ENCODE measurements at regions not wholly inside any gene's neighbourhood (a gene's known extent, or its start where the extent isn't known, plus 50 kb on each side); places are given as distances from the start of the nearest gene placed in this dataset.
"Not testable (repeated sequence)": the region's sequence is repeated elsewhere in the genome, so short reads cannot be mapped to it uniquely, and the experiment has no call there.

DNA sequence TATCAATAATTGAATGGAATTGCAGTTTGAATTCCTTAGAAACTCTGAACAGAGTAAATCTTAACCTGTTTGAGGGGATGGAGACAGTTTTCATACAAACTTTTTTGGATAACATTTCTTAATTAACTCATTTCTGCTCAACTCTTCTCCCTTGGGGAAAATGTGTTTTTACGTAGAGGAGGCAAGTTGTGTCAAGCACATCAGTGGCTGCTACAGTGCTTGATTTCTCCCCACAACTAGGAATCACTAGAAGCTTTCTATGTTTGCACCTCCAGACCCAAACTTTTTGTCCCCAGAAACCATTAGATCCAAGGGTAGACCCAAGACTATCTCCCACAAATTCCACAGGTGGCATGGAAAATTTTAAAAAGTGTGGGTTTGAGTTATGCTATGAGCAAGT, 658.9 kb upstream of the FSHR start:
- no peak for DNase-seq
- in situ Hi-C loops (cut with HindIII; ENCODE audit: low pct_ligation_motif_present, low pct_unique_long_range_greater_than_20kb, low sequenced_read_pairs) = no loop called here

DNA sequence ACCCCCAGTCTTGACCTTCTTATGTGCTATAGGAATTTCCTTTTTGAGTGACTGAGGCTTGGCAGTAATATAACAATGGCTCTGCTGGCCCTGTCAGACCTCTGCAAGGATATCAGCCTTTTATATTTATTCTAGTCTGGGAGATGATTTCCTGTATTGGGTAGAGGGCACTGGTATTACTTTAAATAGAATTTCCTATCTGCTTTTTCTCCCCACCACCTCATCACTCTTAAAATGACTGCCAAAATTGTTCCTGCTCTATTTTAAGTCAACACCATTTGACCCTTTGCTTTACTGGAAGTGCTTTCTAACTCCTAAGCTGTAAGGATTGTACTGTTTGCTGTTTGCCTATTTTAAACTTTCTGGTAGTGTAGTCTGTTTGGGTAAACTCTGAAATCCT, 658.4 kb upstream of the FSHR start:
- DNase-seq = no peak
- in situ Hi-C loops (cut with HindIII; ENCODE audit: low pct_ligation_motif_present, low pct_unique_long_range_greater_than_20kb, low sequenced_read_pairs) = no loop called here

DNA sequence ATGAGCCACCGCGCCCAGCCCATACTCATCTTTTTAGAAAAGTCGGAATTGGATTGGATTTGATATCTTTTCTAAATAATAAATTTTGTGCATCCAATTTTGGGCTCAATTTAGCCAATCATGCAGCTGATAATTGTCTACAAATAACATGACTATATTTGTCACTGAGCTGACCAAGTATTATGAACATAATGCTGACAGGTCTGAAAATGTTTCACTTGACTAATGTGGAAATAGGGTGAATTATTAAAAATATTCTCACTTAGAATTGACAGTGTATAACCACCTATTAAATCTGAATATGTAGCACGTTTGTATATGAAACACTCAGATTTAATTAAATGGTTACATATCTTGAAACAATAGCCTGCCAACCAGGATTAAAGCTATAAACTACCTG, 657.2 kb upstream of the FSHR start:
- DNase-seq = no peak
- in situ Hi-C loops (cut with HindIII; ENCODE audit: low pct_ligation_motif_present, low pct_unique_long_range_greater_than_20kb, low sequenced_read_pairs) = no loop called here

DNA sequence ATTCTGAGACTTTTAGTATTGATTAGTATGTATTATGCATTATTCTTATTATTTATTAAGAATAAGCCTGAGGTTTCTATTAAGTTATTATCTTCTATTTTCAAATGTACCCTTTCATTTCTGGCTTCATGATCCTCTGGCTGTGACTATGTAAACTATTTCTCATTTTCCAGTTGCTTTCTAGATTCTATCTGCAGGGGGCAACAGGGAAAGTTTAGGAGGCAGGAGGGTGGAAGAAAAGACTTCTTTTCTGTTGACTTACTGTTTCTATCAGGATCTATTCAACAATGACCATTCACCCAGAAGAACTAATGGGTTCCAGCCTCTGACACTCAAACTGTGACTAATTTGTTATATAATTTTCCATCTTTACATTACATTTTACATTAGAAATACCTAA, 653.4 kb upstream of the FSHR start:
- in situ Hi-C loops (cut with HindIII; ENCODE audit: low pct_ligation_motif_present, low pct_unique_long_range_greater_than_20kb, low sequenced_read_pairs) = no loop called here
- DNase-seq = peak; percentile 10

DNA sequence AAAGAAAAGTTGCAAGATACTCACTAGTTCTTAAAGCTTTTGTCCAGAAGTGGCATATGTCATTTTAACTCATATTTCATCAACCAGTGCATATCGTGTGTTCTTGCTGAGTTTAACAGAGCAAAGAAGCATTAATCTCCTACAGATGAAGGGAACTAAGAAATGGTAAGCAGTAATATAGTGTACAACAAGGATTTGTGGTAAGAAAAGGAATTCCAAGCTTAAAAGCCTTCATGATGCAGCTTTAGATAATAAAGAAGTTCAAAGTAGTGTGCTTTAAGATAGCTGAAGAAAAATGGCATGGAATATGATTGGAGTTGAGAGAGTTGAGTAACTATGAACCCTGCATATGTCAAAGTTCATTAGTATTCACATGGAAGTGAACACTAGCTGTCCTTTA, 649.8 kb upstream of the FSHR start:
- no peak for DNase-seq
- in situ Hi-C loops (cut with HindIII; ENCODE audit: low pct_ligation_motif_present, low pct_unique_long_range_greater_than_20kb, low sequenced_read_pairs) = no loop called here

DNA sequence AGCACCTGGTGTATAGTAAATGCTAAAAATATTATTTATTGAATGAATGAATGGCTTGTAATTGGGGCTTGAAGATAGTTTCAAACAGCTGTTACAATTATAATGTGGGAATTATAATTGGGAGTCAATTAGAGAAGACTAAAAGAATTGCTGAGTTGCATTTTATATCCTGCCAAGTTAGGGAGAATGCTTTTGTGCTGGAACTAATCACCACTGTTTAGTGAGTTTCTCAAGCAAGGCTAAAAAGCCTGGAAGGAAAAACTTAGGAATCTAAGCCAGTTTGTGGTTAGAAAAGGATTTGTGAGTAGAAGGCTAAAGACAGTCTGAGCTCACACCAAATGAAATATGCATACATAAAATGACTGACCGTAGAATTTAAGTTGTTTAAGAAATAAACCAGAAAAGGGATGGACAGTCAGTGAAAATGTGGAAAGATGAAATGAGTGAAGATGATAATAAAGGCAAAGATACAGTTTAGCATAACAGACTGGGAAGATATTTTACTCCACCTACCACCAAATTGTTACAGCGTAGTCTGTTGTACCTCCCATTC, 647.7 kb upstream of the FSHR start:
- in situ Hi-C loops (cut with HindIII; ENCODE audit: low pct_ligation_motif_present, low pct_unique_long_range_greater_than_20kb, low sequenced_read_pairs) = no loop called here
- DNase-seq = no peak

DNA sequence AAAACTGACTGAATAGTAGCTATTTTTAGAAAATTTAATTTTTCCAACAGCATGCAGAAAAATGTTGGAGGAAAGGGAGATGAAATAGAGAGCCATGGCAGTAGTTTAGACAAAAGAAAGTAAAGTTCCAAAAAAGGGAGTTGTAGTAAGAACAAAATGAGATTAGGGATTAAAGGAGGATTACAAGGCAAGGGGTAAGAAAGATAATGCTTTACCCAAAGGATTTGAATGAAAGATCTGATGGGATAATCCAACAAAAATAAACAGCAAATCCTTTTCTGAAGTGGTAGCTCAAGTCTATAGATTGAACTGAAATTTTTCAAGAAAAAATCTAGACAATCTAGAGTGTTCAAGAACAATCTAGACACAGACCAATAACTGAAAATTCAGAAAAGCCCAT, 644.3 kb upstream of the FSHR start:
- DNase-seq = no peak
- in situ Hi-C loops (cut with HindIII; ENCODE audit: low pct_ligation_motif_present, low pct_unique_long_range_greater_than_20kb, low sequenced_read_pairs) = no loop called here

DNA sequence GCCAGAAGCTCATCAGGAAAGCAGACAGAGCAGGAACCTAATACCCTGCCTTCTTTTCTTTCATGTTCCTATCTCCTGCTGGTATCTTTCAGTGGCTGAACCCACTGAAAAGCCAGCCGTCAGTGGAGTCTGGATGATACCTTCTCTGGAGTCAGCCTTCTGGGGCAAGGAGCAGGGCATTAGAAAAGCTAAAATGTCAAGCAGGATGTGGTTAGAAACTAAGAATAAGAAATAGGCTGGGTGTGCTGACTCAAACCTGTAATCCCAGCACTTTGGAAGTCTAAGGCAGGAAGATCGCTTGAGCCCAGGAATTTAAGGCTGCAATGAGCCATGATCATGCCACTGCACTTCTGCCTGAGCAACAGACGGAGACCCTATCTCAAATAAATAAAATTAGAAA, 642.0 kb upstream of the FSHR start:
- DNase-seq = no peak
- in situ Hi-C loops (cut with HindIII; ENCODE audit: low pct_ligation_motif_present, low pct_unique_long_range_greater_than_20kb, low sequenced_read_pairs) = no loop called here

DNA sequence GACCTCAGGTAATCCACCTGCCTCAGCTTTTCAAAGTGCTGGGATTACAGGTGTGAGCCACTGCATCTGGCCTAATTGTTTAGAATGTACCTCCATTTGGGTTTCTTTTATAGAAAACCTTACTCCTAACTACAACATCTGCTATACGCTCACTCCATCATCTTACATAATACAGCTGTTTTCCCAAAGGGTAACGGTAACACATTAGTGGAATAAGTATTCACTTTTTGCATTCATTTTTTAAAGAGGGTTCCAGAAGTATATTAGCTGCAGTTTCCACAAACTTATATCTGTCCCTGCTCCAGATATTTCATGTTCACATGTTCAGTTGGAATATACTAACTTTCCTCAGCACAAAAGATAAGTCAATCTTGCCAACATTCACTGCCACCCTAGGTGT, 640.1 kb upstream of the FSHR start:
- in situ Hi-C loops (cut with HindIII; ENCODE audit: low pct_ligation_motif_present, low pct_unique_long_range_greater_than_20kb, low sequenced_read_pairs) = no loop called here
- no peak for DNase-seq

DNA sequence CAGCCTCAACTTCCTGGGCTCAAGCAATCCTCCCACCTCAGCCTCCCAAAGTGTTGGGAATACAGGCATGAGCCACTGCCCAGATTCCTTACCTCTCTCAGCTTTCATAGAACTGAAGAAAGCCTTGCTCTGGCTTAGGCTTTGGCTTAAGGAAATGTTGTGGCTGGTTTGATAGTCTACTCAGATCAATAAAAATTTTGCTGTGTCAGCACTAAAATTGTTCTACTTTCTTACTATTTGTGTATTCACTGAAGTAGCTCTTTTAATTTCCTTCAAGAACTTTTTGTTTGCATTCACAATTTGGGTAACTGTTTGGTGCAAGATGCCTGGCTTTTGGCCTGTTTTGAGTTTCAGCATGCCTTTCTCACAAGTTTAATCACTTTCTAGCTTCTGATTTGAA, 634.0 kb upstream of the FSHR start:
- no peak for DNase-seq
- in situ Hi-C loops (cut with HindIII; ENCODE audit: low pct_ligation_motif_present, low pct_unique_long_range_greater_than_20kb, low sequenced_read_pairs) = no loop called here

DNA sequence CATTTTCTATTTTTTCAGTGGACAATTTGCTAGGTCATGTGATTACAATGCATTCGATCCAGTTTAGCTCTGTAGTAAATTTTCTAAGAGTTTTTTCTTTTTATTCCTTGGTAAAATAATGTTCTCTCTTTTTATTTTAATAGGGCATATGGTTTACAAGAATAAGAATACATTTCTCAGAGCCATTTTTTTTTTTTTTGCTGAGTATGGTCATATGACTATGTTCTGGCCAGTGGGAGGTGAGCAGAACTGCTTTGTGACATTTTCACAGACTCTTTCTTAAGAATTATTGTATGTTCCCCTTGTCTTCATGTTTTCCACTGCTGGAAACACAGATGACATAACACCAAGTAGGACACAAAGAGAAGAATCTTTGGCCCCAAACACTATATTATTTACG, 626.6 kb upstream of the FSHR start:
- no peak for DNase-seq
- in situ Hi-C loops (cut with HindIII; ENCODE audit: low pct_ligation_motif_present, low pct_unique_long_range_greater_than_20kb, low sequenced_read_pairs) = no loop called here

DNA sequence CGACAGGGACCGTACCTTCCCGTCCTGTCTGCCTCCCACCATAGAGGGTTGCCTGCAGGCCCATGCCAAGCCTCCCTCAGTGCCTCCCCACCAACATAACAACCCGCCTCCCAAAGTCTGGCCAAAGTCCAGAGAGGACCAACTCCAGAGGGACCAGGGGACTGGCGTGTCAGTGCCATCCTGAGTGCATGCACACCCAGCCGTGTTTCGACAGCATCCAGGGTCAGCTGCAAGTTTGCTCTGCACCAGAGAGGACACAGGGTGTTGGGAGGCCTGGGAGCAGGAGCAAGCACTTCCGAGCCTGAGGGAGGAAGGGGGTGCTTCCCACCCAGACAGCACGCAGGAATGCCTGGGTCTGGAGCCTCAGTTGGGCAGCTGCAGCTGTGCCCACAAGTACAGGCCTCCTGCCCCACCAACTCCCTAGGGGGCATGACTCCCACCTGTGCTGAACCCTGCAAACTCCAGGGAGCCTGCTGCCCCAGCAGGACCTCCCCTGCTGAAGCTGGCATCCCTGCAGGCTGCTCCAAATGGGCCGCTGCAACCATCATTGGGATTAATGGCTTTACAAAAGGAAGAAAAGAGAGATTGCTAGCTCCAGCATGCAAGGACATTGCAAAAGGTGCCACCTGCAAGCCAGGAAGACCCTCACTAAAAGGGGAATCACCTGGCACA, 618.1 kb upstream of the FSHR start:
- no peak for DNase-seq
- in situ Hi-C loops (cut with HindIII; ENCODE audit: low pct_ligation_motif_present, low pct_unique_long_range_greater_than_20kb, low sequenced_read_pairs) = no loop called here

DNA sequence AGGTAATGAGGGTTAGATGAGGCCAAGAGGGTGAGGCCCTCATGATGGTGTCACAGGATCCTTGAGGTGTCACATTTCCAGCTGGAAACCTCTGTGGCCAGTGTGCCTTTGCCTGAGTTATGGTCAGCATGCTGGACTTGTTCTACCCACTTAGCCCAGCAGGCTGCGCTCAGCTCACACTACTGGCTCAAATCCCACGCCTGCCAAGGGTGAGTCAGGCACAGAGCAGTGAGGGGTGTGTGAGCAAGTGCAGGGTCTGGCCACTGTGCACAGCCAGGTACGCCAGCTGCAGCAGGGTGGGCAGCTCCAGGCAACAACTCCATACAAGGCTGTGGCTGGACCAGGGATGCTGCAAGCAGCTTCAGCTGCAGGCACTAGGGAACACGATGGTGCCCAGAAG, 616.6 kb upstream of the FSHR start:
- DNase-seq = peak; percentile 70
- in situ Hi-C loops (cut with HindIII; ENCODE audit: low pct_ligation_motif_present, low pct_unique_long_range_greater_than_20kb, low sequenced_read_pairs) = no loop called here

DNA sequence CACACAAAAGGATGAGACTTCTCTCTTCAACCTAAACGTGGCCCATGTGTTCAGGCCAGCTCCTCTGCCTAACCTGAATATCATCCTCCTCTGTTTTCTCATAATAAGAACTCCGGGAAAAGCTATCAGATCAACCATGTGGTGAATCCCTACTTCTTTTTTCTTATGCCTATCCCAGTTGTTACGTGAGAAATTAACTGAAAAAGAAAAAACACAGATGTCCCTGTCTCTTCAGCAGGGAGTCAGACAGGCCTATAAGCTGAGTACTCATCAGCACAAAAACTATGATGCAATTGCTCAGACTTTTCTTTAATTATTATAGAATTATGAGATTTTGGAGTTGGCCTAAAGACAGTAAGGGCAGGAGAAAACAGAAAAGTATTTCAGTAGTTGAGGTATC, 613.0 kb upstream of the FSHR start:
- no peak for DNase-seq
- in situ Hi-C loops (cut with HindIII; ENCODE audit: low pct_ligation_motif_present, low pct_unique_long_range_greater_than_20kb, low sequenced_read_pairs) = no loop called here

DNA sequence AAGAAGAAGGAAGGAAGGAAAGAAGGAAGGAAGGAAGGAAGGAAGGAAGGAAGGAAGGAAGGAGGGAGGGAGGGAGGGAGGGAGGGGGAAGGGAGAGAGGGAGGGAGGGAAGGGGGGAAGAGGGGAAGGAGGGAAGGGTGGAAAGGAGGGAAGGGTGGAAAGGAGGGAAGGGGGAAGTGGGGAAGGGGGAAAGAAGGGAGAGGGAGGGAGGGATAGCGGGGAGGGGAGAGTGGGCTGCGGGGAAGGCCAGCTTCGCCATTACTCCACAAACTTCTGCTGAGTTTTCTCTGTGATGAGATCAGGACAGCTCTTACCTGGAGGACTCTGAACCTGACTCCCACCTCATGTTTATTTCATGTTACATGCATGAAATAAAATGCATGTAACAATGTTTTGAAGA, 601.5 kb upstream of the FSHR start:
- DNase-seq = no peak
- in situ Hi-C loops (cut with HindIII; ENCODE audit: low pct_ligation_motif_present, low pct_unique_long_range_greater_than_20kb, low sequenced_read_pairs) = no loop called here

DNA sequence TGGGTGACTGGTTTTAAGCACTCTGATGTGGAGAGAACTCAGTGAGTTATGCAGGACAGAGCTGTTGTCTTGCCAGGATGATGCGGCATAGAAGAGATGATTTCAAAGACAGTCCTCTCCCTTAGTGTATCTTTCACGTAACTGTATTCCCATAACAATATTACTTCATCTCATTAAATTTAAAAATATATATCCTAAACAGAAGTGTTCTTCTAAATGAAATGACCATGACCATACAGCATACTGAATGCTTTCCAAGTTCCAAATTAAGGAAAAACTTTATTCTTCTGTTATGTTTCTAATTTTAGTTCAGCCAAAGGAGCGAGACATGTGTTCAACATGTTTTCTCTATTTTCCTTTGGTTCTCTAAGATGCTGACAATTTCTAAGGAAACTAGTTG, 600.1 kb upstream of the FSHR start:
- in situ Hi-C loops (cut with HindIII; ENCODE audit: low pct_ligation_motif_present, low pct_unique_long_range_greater_than_20kb, low sequenced_read_pairs) = no loop called here
- no peak for DNase-seq

DNA sequence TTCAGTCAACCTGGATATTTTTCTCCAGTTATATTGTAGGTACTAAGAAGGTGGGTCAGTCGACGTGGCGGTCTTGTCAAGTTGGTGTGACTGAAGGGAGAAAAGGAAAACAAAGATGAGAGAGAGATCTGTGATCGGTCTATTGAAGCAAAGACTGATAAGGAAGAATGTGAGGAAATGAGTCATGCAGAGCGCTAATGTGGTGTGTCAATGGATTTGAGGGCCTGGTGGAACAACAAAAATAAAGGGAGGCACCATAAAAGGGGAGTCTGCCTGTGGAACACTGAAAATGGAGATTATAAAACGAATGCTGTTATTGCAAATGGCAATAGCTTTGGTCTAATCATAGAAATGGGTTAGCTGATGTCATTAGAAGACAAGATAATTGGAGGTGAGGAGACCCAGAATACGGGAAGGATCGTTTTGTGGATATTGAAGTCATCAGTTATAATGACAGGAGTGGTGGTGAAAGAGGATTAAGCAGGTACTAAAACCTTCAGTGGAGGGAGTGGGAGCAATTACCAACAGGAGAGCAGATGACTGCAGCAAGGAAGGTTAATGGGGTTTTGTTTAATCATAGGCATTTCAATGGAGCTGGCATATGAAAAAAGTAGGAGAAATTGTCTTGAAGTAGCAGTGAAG, 599.1 kb upstream of the FSHR start:
- in situ Hi-C loops (cut with HindIII; ENCODE audit: low pct_ligation_motif_present, low pct_unique_long_range_greater_than_20kb, low sequenced_read_pairs) = no loop called here

DNA sequence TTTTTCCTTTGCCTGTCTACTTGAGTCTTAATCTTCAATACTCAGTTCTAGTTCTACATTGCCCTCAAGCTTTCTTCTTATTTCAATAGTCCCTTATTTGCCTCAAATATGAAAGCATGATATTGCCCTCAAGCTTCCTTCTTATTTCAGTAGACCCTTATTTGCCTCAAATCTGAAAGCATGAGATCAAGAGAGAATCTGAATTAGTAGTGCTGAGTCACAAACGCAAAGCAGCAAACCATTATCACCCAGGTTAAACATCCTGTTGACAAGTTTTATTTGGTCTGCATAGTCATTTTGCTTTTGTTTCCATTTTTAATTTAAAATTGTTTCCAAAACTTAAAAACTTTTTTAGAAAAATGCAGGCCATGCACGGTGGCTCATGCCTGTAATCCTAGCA, 583.3 kb upstream of the FSHR start:
- DNase-seq = no peak
- in situ Hi-C loops (cut with HindIII; ENCODE audit: low pct_ligation_motif_present, low pct_unique_long_range_greater_than_20kb, low sequenced_read_pairs) = no loop called here

More for the DNA sequence above, 599.1 kb upstream of the FSHR start:
- DNase-seq = peak; percentile 16

DNA sequence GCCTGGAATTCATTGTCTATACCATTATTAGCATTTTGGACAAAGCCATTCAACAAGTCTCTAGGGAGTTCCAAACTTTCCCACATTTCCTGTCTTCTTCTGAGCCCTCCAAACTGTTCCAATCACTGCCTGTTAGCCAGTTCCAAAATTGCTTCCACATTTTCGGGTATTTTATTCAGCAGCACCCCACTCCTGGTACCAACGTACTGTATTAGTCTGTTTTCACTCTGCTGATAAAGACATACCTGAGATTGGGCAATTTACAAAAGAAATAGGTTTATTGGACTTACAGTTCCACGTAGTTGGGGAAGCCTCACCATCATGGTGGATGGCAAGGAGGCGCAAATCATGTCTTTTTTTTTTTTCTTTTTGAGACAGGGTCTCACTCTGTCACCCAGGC, 578.6 kb upstream of the FSHR start:
- DNase-seq; in situ Hi-C loops (cut with HindIII; ENCODE audit: low pct_ligation_motif_present, low pct_unique_long_range_greater_than_20kb, low sequenced_read_pairs): not testable (repeated sequence)

DNA sequence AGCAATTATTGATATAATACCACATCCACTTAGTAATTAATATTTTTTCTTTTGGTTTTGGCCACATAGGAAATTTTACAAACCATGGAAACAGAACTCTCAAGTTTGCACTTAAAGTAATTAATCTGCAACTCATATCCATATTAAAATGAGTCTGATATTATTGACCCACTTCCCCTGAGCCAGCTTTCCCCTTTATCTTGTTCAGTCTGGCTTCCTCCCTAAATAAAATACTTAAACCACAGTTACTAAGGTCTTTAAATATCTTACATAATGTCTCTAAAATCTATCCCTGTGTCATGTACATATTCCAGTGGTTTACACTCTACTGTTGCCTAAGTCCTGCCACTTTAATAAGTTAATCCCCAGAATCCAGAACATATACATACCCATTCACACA, 564.9 kb upstream of the FSHR start:
- DNase-seq = no peak
- in situ Hi-C loops (cut with HindIII; ENCODE audit: low pct_ligation_motif_present, low pct_unique_long_range_greater_than_20kb, low sequenced_read_pairs) = no loop called here

Measured in ACHN (cell line).